AG09309 (cell line): ENCODE measurements at regions not wholly inside any gene's neighbourhood (a gene's known extent, or its start where the extent isn't known, plus 50 kb on each side); places are given as distances from the start of the nearest gene placed in this dataset.

ENCODE experiments used
- DNase-seq: peaks from one replicate; pipeline ENCODE4 v3.0.0-alpha.2; 2010; ENCODE audit warnings: low read depth
- H3K4me3 ChIP-seq: 2 replicates; pipeline ENCODE4 v1.5.1; 2011; ENCODE audit warnings: mild to moderate bottlenecking, low read depth, low read length, moderate library complexity; ENCODE audit not compliant: control insufficient read depth
- CTCF ChIP-seq: IDR thresholded peaks from 2 replicates; pipeline ENCODE4 v1.5.1; 2011; ENCODE audit warnings: mild to moderate bottlenecking, low read depth, low read length, inconsistent platforms; ENCODE audit not compliant: insufficient read depth, control insufficient read depth; ENCODE audit errors: missing control alignments

GRCh38 chr1:47710329-47711071 is 272.7 kb downstream of the FOXD2 start:
- no peak overlapping the region for H3K4me3 ChIP-seq
- no peak for DNase-seq
- TF ChIP-seq CTCF, result peak; percentile 87
